Caco-2 (cell line): ENCODE measurements at regions not wholly inside any gene's neighbourhood (a gene's known extent, or its start where the extent isn't known, plus 50 kb on each side); places are given as distances from the start of the nearest gene placed in this dataset.

ENCODE experiments used
- BruUV-seq: library from RNA; stranded (reverse); fragments of 400-500 nt; replicated peaks from 2 replicates; lab custom pipeline; 2021; lab: Mats Ljungman, UMichigan
- CTCF ChIA-PET: fragments of 300-600 bp; sonication (Branson Sonifier 250); formaldehyde crosslinking; loops from one replicate; lab custom pipeline; 2022; ENCODE audit warnings: antibody characterized with exemption; lab: Charles Lee
- POLR2A ChIA-PET: fragments of 300-600 bp; sonication (Branson Sonifier 250); formaldehyde crosslinking; loops from one replicate; lab custom pipeline; 2022; ENCODE audit warnings: antibody characterized with exemption; lab: Charles Lee
- DNase-seq, 2 experiments: peaks; one replicate each; pipeline versions ENCODE4 v3.0.0 to v3.0.0-alpha.2; 2020 to 2022
- H3K27me3 ChIP-seq: replicated peaks from 2 replicates; pipeline ENCODE4 v1.6.0; 2011; ENCODE audit warnings: low read length; ENCODE audit not compliant: control insufficient read depth, insufficient read depth
- H3K36me3 ChIP-seq: 2 replicates; pipeline ENCODE4 v1.5.1; 2011; ENCODE audit warnings: low read length; ENCODE audit not compliant: control insufficient read depth, insufficient read depth
- H3K4me1 ChIP-seq: fragments of 250-450 bp; sonication (Bioruptor Pico); 2 replicates; pipeline ENCODE4 v1.5.1; 2020; ENCODE audit warnings: mild to moderate bottlenecking
- H3K4me3 ChIP-seq: 2 replicates; pipeline ENCODE4 v1.5.1; 2011; ENCODE audit warnings: low read depth, mild to moderate bottlenecking, control low read depth, low read length
- H3K9me3 ChIP-seq: fragments of 250-450 bp; sonication (Bioruptor Pico); 2 replicates; pipeline ENCODE4 v1.5.1; 2020; ENCODE audit warnings: mild to moderate bottlenecking, moderate library complexity
- H3K27ac Mint-ChIP-seq: one replicate; pipeline ENCODE4 v1.8.0; 2022; ENCODE audit warnings: mixed read lengths; ENCODE audit not compliant: unreplicated experiment
- H3K27me3 Mint-ChIP-seq: one replicate; pipeline ENCODE4 v1.8.0; 2022; ENCODE audit warnings: mixed read lengths; ENCODE audit not compliant: insufficient read depth, unreplicated experiment
- H3K36me3 Mint-ChIP-seq: one replicate; pipeline ENCODE4 v1.8.0; 2022; ENCODE audit warnings: mild to moderate bottlenecking, mixed read lengths; ENCODE audit not compliant: insufficient read depth, unreplicated experiment
- H3K4me1 Mint-ChIP-seq: one replicate; pipeline ENCODE4 v1.8.0; 2022; ENCODE audit warnings: low read depth, mixed read lengths; ENCODE audit not compliant: unreplicated experiment
- H3K4me3 Mint-ChIP-seq: one replicate; pipeline ENCODE4 v1.8.0; 2022; ENCODE audit warnings: mild to moderate bottlenecking, moderate library complexity, mixed read lengths; ENCODE audit not compliant: unreplicated experiment
- H3K9me3 Mint-ChIP-seq: one replicate; pipeline ENCODE4 v1.8.0; 2022; ENCODE audit warnings: mixed read lengths; ENCODE audit not compliant: unreplicated experiment
- CTCF ChIP-seq, 2 experiments: fragments of 200-600 bp in 1 of 2; IDR thresholded peaks; 1 replicate in 1 of 2; 2 replicates in 1 of 2; pipeline versions ENCODE4 v1.5.1 to v1.8.0; 2011 to 2022; ENCODE audit warnings: antibody characterized with exemption in 1 of 2, control low read depth in 1 of 2, inconsistent platforms in 1 of 2, low read depth in 1 of 2, low read length in 1 of 2, mild to moderate bottlenecking in 1 of 2, moderate library complexity in 1 of 2; ENCODE audit not compliant: insufficient read depth in 1 of 2, severe bottlenecking in 1 of 2, unreplicated experiment in 1 of 2
- intact Hi-C: fragments of 100-400 bp; cut with micrococcal nuclease; formaldehyde crosslinking; loops from one replicate; pipeline ENCODE4 v1.10.0; 2022; ENCODE audit not compliant: unreplicated experiment

GRCh38 chr18:50457639-50458038, 82.8 kb downstream of the SKA1 start:
- no peaks in the 10 kb centered on the region for H3K4me1 Mint-ChIP-seq
- no peaks in the 10 kb centered on the region for H3K36me3 Mint-ChIP-seq
- TF ChIP-seq CTCF (IDR thresholded peaks at IDR 0.05; ENCODE audit: insufficient read depth in 1 of 2, low read depth in 1 of 2, low read length in 1 of 2, severe bottlenecking in 1 of 2, unreplicated experiment in 1 of 2) = no peak
- DNase-seq = no peak
- H3K27ac Mint-ChIP-seq = no peak overlapping the region
- Histone ChIP-seq H3K4me1 (no peaks in the 10 kb centered on the region), H3K4me3 (no peak overlapping the region), H3K9me3 (no peaks in the 10 kb centered on the region), H3K36me3 (no peaks in the 10 kb centered on the region), H3K27me3 (no peaks in the 10 kb centered on the region)
- POLR2A ChIA-PET = no interaction called here
- no TSS peak for BruUV-seq
- no peaks in the 10 kb centered on the region for H3K27me3 Mint-ChIP-seq
- CTCF ChIA-PET = no interaction called here
- no peak overlapping the region for H3K4me3 Mint-ChIP-seq
- H3K9me3 Mint-ChIP-seq = no peaks in the 10 kb centered on the region
- intact Hi-C loops = no loop called here

- H3K27me3 ChIP-seq = no peaks in the 10 kb centered on the region
- no TSS peak for BruUV-seq
- H3K36me3 ChIP-seq = no peaks in the 10 kb centered on the region
- Mint-ChIP-seq H3K27ac (no peak overlapping the region), H3K27me3 (no peaks in the 10 kb centered on the region), H3K4me3 (no peak overlapping the region), H3K36me3 (no peaks in the 10 kb centered on the region), H3K9me3 (no peaks in the 10 kb centered on the region), H3K4me1 (no peaks in the 10 kb centered on the region)
- no peak for DNase-seq
- ChIA-PET CTCF (no interaction called here), POLR2A (no interaction called here)
- H3K9me3 ChIP-seq = no peaks in the 10 kb centered on the region
- H3K4me3 ChIP-seq = no peak overlapping the region
- intact Hi-C loops = no loop called here
- no peaks in the 10 kb centered on the region for H3K4me1 ChIP-seq
- no peak for TF ChIP-seq CTCF (IDR thresholded peaks at IDR 0.05; ENCODE audit: insufficient read depth in 1 of 2, low read depth in 1 of 2, low read length in 1 of 2, severe bottlenecking in 1 of 2, unreplicated experiment in 1 of 2)
Measured at GRCh38 chr18:50458366-50458765, 83.5 kb downstream of the SKA1 start.

- H3K27me3 Mint-ChIP-seq = no peaks in the 10 kb centered on the region
- intact Hi-C loops = no loop called here
- no peaks in the 10 kb centered on the region for H3K9me3 Mint-ChIP-seq
- no peaks in the 10 kb centered on the region for H3K9me3 ChIP-seq
- ChIA-PET CTCF (no interaction called here), POLR2A (no interaction called here)
- DNase-seq = no peak
- no peaks in the 10 kb centered on the region for H3K27me3 ChIP-seq
- no peak overlapping the region for H3K27ac Mint-ChIP-seq
- no TSS peak for BruUV-seq
- no peaks in the 10 kb centered on the region for H3K36me3 Mint-ChIP-seq
- H3K4me1 Mint-ChIP-seq = no peaks in the 10 kb centered on the region
- no peaks in the 10 kb centered on the region for H3K4me1 ChIP-seq
- TF ChIP-seq CTCF (IDR thresholded peaks at IDR 0.05; ENCODE audit: insufficient read depth in 1 of 2, low read depth in 1 of 2, low read length in 1 of 2, severe bottlenecking in 1 of 2, unreplicated experiment in 1 of 2) = no peak
- H3K4me3 Mint-ChIP-seq = no peak overlapping the region
- H3K36me3 ChIP-seq = no peaks in the 10 kb centered on the region
- H3K4me3 ChIP-seq = no peak overlapping the region
Measured at GRCh38 chr18:50458796-50459195, 84.0 kb downstream of the SKA1 start.
